ENCODE measurements at regions not wholly inside any gene's neighbourhood (a gene's known extent, or its start where the extent isn't known, plus 50 kb on each side); places are given as distances from the start of the nearest gene placed in this dataset.

DNA sequence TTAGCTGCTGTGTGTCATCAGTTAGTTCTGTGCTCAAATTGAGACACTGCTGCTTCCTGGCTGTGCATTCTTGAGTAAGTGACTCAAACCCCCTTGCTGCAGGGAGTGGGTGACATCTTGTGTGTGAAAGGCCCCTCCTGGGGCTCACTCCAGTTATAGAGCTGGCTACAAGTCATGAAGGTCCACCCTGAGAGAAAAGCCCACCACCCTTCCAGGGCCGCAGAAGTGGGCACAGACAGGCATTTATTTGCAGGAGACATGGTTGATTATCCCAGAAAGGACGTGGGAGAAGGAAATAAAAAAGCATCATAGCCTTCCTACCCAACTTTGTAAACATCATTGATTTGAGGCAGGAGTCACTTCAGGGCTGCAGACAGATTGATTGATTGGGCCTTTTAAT lies 550.6 kb downstream of the MATN1 start:
- TF ChIP-seq, protein P1, sequence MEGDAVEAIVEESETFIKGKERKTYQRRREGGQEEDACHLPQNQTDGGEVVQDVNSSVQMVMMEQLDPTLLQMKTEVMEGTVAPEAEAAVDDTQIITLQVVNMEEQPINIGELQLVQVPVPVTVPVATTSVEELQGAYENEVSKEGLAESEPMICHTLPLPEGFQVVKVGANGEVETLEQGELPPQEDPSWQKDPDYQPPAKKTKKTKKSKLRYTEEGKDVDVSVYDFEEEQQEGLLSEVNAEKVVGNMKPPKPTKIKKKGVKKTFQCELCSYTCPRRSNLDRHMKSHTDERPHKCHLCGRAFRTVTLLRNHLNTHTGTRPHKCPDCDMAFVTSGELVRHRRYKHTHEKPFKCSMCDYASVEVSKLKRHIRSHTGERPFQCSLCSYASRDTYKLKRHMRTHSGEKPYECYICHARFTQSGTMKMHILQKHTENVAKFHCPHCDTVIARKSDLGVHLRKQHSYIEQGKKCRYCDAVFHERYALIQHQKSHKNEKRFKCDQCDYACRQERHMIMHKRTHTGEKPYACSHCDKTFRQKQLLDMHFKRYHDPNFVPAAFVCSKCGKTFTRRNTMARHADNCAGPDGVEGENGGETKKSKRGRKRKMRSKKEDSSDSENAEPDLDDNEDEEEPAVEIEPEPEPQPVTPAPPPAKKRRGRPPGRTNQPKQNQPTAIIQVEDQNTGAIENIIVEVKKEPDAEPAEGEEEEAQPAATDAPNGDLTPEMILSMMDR (IDR thresholded peaks at IDR 0.05), result no peak
- no peak overlapping the region for H3K27ac Mint-ChIP-seq
- DNase-seq, result no peak
- H3K27me3 Mint-ChIP-seq (ENCODE audit: insufficient read depth), result no peaks in the 10 kb centered on the region; the same call in 1 of the 2 replicates
- H3K4me1 Mint-ChIP-seq (ENCODE audit: low read depth), result no peaks in the 10 kb centered on the region
- H3K4me3 Mint-ChIP-seq, result no peak overlapping the region
- H3K36me3 Mint-ChIP-seq (ENCODE audit: low read depth), result no peaks in the 10 kb centered on the region
- H3K9me3 Mint-ChIP-seq, result peaks cover 14% of the 10 kb centered on the region

DNA sequence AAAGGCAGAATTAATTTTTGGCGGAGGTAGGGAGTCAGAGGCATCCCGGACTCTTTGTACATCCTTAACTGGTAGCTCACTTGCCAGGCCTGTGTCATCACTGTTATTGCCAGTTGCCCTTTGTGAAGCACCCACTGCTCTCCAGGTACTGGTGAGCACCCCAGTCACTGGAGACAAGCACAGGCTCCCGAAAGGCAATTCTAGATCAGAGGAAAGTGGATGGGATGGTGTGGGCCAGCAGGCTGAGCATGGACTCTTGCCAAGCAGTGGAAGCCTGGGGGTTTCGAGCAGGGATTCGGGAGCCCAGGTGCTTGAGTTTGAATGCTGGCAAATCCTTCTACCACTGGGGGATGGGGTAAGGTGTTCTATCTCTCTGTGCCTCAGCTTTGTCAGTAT lies 551.1 kb downstream of the MATN1 start:
- H3K27ac Mint-ChIP-seq, result no peak overlapping the region
- no peaks in the 10 kb centered on the region for H3K4me1 Mint-ChIP-seq (ENCODE audit: low read depth)
- DNase-seq, result no peak
- H3K9me3 Mint-ChIP-seq, result peaks cover 14% of the 10 kb centered on the region
- TF ChIP-seq, protein P1 (IDR thresholded peaks at IDR 0.05), result no peak
- H3K27me3 Mint-ChIP-seq (ENCODE audit: insufficient read depth), result no peaks in the 10 kb centered on the region; the same call in 1 of the 2 replicates
- H3K36me3 Mint-ChIP-seq (ENCODE audit: low read depth), result no peaks in the 10 kb centered on the region
- H3K4me3 Mint-ChIP-seq, result no peak overlapping the region

DNA sequence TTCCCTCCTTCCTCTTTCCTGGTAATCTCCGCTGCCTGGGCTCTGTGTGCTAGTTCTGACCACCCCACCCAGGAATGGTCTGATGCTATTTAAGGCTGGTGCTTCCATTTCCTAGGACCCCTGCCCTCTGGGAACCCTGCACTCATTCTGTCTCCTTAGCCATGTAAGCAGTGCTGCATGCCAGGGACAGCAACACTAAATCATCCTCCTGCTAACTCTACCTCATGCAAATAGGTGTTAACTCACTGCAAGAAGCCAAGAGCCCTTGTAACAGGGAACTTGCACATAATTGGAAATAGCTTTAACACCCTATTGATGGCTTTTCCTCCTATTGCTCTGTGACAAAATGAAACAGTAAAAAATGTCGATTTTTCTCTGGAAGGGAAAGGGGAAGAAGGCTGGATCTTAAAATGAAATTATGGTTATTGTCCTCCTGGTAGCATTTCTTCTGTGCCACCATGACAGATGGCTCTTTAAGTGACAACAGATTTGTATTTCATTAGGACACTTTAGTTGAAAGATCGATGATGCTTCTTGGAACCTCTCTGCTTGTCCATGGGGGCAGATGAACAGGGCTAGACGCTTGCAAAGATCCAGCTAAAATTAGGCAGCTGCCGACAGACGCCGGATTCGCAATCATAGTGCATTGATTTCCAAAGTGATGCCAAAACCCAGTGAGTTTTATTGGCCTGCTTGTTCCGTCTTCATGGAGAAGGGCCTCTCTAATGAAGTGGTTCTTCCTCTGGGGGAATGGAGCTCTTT lies 551.7 kb downstream of the MATN1 start:
- no peaks in the 10 kb centered on the region for H3K36me3 Mint-ChIP-seq (ENCODE audit: low read depth)

DNA sequence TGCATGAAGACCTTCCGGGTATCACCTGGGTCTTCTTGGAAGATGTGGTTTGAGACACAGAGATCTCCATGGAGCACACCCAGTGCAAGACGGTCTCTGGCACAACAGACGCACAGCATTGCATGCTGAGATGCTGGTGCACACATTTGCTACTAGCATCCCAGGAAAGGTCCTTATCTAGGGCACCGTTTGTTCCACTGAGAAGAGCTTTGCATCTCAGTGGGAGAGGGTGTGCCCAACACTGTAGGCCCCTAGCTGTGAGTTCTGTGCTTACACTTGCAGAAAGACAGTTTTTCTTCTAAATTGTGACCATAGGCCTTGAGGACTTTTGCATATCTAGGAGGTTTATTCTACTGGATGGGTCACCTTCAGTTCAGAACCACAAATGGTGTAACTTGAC lies 554.1 kb downstream of the MATN1 start:
- Mint-ChIP-seq H3K27me3 (ENCODE audit: insufficient read depth) (no peaks in the 10 kb centered on the region; the same call in none of the 2 replicates), H3K9me3 (peaks cover 18% of the 10 kb centered on the region), H3K36me3 (ENCODE audit: low read depth) (no peaks in the 10 kb centered on the region), H3K4me1 (ENCODE audit: low read depth) (no peaks in the 10 kb centered on the region), H3K4me3 (no peak overlapping the region), H3K27ac (no peak overlapping the region)
- TF ChIP-seq, protein P1 (IDR thresholded peaks at IDR 0.05), result no peak
- no peak for DNase-seq

More for the DNA sequence above, 551.7 kb downstream of the MATN1 start:
- no peak for DNase-seq
- TF ChIP-seq, protein P1 (IDR thresholded peaks at IDR 0.05), result no peak
- Mint-ChIP-seq H3K4me1 (ENCODE audit: low read depth) (no peaks in the 10 kb centered on the region), H3K9me3 (peaks cover 14% of the 10 kb centered on the region), H3K27ac (no peak overlapping the region), H3K27me3 (ENCODE audit: insufficient read depth) (no peaks in the 10 kb centered on the region; the same call in 1 of the 2 replicates), H3K4me3 (no peak overlapping the region)

GRCh38 chr1:30166174-30166573 lies 557.2 kb downstream of the MATN1 start:
- no peak overlapping the region for H3K27ac Mint-ChIP-seq

More at GRCh38 chr1:30166174-30166573, 557.2 kb downstream of the MATN1 start:
- Mint-ChIP-seq H3K36me3 (ENCODE audit: low read depth) (no peaks in the 10 kb centered on the region), H3K4me1 (ENCODE audit: low read depth) (no peaks in the 10 kb centered on the region), H3K4me3 (no peak overlapping the region), H3K9me3 (peaks cover 33% of the 10 kb centered on the region), H3K27me3 (ENCODE audit: insufficient read depth) (peaks cover 3% of the 10 kb centered on the region; the same call in 1 of the 2 replicates)
- TF ChIP-seq, protein P1 (IDR thresholded peaks at IDR 0.05), result no peak
- no peak for DNase-seq

Measured in HFFc6 (cell line).